ENCODE measurements at regions not wholly inside any gene's neighbourhood (a gene's known extent, or its start where the extent isn't known, plus 50 kb on each side); places are given as distances from the start of the nearest gene placed in this dataset.

GRCh38 chr2:226680719-226681118, 118.9 kb downstream of the IRS1 start:
- no peak for DNase-seq

GRCh38 chr2:226679389-226680065, 120.1 kb downstream of the IRS1 start:
- no peak for DNase-seq

- no peak for DNase-seq
Observed at GRCh38 chr2:226678422-226678821, 121.2 kb downstream of the IRS1 start.

- DNase-seq: no peak
Observed at GRCh38 chr2:226677080-226677479, 122.5 kb downstream of the IRS1 start.

- no peak for DNase-seq
Observed at GRCh38 chr2:226676618-226677017, 123.0 kb downstream of the IRS1 start.

GRCh38 chr2:226674123-226674522, 125.5 kb downstream of the IRS1 start:
- DNase-seq: no peak

GRCh38 chr2:226673314-226673723, 126.3 kb downstream of the IRS1 start:
- DNase-seq: no peak

GRCh38 chr2:226671141-226671676, 128.4 kb downstream of the IRS1 start:
- no peak for DNase-seq

GRCh38 chr2:226669905-226670304, 129.7 kb downstream of the IRS1 start:
- no peak for DNase-seq

- no peak for DNase-seq
Observed at GRCh38 chr2:226669249-226669648, 130.4 kb downstream of the IRS1 start.

DNA sequence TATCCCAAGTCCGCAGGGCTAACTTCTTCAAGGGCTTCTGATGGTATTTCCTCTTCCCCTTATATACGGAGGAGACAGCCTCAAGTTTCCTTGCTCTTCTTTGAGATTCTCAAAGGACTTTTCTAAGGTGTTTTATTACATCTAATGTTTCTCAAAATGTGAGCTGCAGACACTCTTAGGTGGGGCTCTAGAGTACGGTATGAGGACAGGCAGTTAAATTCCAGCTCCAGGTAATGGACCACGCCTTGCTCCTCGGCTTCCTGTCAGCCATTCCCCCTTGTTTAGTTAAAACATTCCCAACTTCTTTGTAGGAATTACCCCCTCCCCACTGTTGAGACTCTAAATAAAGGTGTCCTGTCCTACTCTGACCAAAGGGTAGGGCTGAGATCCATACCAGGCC, 131.9 kb downstream of the IRS1 start:
- DNase-seq: no peak

DNA sequence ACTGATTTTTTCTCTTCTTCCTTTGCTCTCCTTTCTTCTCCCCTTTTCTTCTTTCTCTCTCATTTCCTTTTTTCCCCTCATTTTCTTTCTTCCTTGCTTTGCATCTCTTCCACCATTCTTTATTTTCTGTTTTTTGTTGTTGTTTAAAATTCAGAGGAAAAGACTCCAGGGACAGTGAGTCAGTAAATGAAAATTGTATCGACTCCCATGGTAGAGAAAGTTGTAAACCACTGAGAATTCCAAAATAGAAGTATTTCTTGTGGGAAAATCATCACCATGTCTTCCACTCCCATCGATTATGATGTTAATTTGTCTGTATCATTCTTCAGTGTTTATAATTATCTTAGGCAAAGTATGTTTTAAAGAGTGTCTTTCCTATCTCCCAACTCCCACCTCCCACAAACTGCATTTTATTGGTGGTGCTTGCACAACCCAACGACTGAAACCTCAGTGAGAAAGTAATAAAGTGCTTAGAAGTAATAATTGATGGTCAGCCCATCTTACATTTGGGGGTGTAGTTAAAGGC, 134.3 kb downstream of the IRS1 start:
- DNase-seq: no peak

DNA sequence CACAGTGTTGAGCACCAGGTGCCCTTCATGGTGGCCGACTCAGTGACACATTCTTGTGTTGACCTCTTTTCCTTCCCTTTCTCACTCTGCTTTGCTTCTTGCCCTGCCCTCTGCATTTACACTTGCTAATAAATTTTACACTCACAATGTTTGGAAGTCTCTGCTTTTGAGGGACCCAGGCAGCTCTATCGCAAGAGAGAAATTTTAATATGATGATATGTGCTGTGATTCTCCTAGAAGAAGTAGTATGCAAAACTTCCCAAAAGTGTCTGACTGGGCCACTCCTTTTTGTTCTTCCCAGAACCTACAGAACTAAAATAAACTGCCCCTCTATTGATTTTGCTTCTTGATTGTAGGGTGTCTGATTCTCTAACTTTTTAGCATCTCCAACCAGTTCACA, 135.0 kb downstream of the IRS1 start:
- no peak for DNase-seq

DNA sequence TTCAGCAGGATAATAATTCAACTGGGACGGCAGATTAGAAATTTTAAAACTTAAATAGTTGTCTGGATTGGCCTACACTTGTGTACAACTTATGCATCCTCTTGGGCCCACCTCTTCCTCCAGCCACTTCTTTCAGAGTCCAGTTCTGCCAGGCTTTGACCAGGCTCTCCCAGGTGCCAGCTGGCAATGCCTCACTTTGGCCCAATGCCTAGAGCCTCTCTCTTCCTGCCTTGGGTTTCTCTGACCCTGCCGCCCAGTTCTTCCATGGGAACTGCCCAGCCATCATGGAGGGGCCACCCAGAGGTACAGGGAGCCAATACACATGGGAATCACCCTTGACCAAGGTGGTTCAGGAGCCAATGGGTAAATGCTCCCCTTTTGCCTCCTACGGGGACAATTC, 135.5 kb downstream of the IRS1 start:
- DNase-seq: no peak

DNA sequence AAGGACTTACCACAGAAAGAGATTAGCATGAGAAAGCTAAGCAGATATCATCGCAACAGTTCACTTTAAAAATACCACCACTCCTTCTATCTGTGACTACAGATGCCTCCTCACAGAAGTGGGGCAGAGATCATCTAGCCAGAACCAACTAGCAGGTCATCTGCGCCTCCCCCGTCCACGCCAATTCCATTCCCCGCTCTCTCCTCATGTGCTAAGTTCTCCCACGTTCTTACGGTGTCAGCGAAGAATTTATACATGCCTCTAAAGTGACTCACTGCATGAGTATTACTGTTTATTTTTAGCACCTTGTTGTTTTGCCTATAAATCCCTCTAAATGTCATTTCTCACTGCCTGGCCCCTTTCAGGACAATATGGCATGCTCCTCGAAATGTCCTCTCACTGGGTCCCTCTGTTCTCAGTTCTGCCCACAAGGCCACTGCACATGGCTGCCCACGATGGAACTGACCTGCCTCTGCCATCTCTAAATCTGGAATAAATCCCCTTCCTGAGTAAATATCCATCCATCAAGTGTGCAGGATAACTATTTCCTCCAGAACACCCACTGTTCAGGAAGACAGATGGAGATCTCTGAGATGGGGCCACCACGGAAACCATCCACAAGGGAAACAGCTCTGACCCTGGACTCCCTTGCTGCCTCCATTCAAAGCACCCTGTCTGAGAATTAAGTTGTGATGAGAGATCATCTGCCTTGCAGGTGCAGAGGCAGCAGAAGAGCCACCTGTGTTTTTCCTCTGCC, 137.7 kb downstream of the IRS1 start:
- no peak for DNase-seq

DNA sequence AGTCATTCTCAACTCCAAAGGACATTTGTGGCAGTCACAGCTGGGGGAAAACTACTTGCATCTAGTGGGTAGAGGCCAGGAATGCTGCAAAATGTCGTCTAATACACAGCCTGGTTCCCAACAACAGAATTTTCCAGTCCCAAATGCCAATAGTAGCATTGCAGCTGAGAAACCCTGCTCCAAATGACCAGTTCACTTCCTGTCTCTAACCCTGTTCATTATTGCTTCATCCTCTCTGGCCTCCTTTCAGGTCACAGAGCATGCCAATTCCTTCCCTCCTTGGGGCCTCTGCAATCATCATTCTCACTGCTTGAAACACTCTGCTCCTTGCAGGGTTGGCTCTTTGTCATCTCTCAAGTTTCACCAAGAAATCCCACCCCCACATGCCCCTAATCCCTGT, 139.1 kb downstream of the IRS1 start:
- no peak for DNase-seq

DNA sequence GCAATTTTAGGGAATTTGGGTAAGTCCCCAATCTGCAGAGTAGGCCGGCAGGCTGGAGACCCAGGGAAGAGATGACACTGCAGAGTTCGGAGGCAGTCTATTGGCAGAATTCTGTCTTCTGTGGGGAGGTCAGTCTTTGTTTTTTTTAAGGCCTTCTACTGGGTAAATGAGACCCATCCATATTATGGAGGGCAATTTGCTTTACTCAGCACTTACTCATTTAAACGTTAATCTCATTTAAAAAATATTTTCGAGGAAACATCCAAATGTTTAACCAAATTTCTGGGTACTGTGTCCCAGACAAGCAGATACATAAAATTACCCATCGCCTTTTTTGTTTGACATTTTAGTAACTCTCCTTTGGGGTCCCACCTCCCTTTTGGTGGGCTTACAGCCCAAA, 139.5 kb downstream of the IRS1 start:
- DNase-seq: no peak

GRCh38 chr2:226659410-226659809, 140.2 kb downstream of the IRS1 start:
- DNase-seq: no peak

- no peak for DNase-seq
Observed at GRCh38 chr2:226658555-226658954, 141.1 kb downstream of the IRS1 start.

DNA sequence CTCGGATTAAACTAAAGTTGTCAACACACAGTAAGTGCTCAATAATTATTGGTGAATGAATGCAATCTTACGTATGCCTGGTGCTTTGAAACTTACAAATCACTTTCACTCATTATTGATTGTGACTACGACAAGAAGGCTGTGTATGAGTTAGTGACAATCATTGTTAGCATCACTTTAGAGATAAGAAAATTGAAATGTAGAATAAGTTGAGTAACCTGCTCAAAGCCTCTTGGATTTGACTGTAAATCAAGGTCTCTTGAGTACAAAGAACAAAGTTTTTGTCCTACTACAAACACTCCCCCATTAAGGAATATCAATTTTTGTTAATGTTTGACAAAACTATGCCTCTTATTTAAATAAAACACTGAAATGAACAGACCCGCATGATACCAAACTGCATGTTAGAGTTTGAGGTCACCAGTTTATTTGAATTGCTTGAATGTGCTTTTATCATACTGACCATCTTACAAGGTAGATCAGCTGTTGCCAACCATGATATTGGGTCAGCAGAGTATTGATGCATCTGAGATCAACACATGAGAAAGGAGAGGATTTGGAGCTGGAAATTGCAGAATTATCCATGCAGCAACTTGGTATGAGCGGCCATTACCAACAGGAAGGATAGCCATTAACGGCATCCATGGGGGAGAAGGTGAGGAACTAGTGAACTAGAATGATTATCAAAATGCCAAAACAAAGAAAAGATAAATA, 142.1 kb downstream of the IRS1 start:
- DNase-seq: no peak

DNA sequence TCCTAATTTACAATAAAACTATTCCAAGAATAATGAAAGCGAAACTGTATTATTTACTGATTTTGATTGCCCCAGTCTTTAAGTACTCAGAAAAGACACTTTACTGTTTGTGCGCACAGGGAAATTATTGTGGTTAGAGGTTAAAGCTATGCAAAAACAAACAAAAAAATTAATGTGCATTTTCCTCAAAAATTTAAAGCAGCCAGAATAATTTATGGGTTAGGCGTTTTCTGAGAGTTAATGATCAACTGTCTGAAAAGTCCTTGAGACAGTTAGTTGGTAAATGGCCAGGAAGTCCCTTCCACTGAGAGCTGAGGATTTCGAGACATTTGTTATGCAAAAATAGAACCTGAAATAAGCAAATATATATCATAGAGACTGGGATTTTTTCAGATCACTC, 143.3 kb downstream of the IRS1 start:
- no peak for DNase-seq

DNA sequence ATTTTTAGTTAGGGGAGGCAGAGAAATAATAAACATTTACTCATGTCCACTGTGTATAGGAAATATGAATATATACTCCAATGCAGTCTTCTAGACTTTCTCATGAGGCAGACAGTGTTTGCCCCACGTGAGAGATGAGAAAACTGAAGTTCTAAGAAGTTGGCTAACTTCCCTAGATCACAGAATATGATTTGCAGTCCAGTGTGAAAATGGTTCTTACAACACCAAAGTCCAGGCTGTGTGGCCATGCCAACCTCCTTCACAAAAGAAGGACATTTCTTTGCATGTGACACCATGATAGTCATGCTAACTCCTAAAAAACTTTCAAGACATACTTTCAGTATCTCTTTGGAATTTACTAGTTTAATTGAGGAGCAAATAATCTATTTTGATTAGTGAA, 143.7 kb downstream of the IRS1 start:
- no peak for DNase-seq

GRCh38 chr2:226652983-226653765, 146.4 kb downstream of the IRS1 start:
- DNase-seq: no peak
